ENCODE measurements at regions not wholly inside any gene's neighbourhood (a gene's known extent, or its start where the extent isn't known, plus 50 kb on each side); places are given as distances from the start of the nearest gene placed in this dataset.

GRCh38 chr2:200218645-200219044 is 87.8 kb upstream of the SPATS2L start:
- Mint-ChIP-seq H3K27ac (no peak overlapping the region), H3K9me3 (no peaks in the 10 kb centered on the region), H3K27me3 (no peaks in the 10 kb centered on the region), H3K4me3 (no peak overlapping the region), H3K4me1 (ENCODE audit: unreplicated experiment) (peaks cover 28% of the 10 kb centered on the region), H3K36me3 (no peaks in the 10 kb centered on the region)
- no peak for TF ChIP-seq CTCF (conservative IDR thresholded peaks at IDR 0.05)
- no peak for DNase-seq (ENCODE audit: extremely low spot score, unreplicated experiment)

- TF ChIP-seq CTCF (conservative IDR thresholded peaks at IDR 0.05) = no peak
- Mint-ChIP-seq H3K36me3 (no peaks in the 10 kb centered on the region), H3K4me1 (ENCODE audit: unreplicated experiment) (peaks cover 22% of the 10 kb centered on the region), H3K4me3 (no peak overlapping the region), H3K27ac (no peak overlapping the region), H3K27me3 (no peaks in the 10 kb centered on the region), H3K9me3 (peaks cover 1% of the 10 kb centered on the region)
- no peak for DNase-seq (ENCODE audit: extremely low spot score, unreplicated experiment)
Measured at GRCh38 chr2:200219309-200220113, 87.0 kb upstream of the SPATS2L start.

GRCh38 chr2:200220251-200220650 is 86.2 kb upstream of the SPATS2L start:
- no peaks in the 10 kb centered on the region for H3K27me3 Mint-ChIP-seq

GRCh38 chr2:200221055-200221955 is 85.2 kb upstream of the SPATS2L start:
- no peak for TF ChIP-seq CTCF (conservative IDR thresholded peaks at IDR 0.05)
- Mint-ChIP-seq H3K36me3 (no peaks in the 10 kb centered on the region), H3K27me3 (no peaks in the 10 kb centered on the region), H3K4me1 (ENCODE audit: unreplicated experiment) (peaks cover 21% of the 10 kb centered on the region), H3K4me3 (peak overlapping the region; percentile 44), H3K9me3 (peaks cover 5% of the 10 kb centered on the region), H3K27ac (peak overlapping the region; percentile 75)
- no peak for DNase-seq (ENCODE audit: extremely low spot score, unreplicated experiment)

More at GRCh38 chr2:200220251-200220650, 86.2 kb upstream of the SPATS2L start:
- H3K27ac Mint-ChIP-seq = peak overlapping the region; percentile 75
- peaks cover 21% of the 10 kb centered on the region for H3K4me1 Mint-ChIP-seq (ENCODE audit: unreplicated experiment)
- TF ChIP-seq CTCF (conservative IDR thresholded peaks at IDR 0.05) = no peak
- DNase-seq (ENCODE audit: extremely low spot score, unreplicated experiment) = no peak
- peaks cover 5% of the 10 kb centered on the region for H3K9me3 Mint-ChIP-seq
- no peaks in the 10 kb centered on the region for H3K36me3 Mint-ChIP-seq
- peak overlapping the region; percentile 31 for H3K4me3 Mint-ChIP-seq

- peaks cover 5% of the 10 kb centered on the region for H3K9me3 Mint-ChIP-seq
- no peak for TF ChIP-seq CTCF (conservative IDR thresholded peaks at IDR 0.05)
- H3K27me3 Mint-ChIP-seq = no peaks in the 10 kb centered on the region
- H3K4me1 Mint-ChIP-seq (ENCODE audit: unreplicated experiment) = peaks cover 21% of the 10 kb centered on the region
- no peak overlapping the region for H3K4me3 Mint-ChIP-seq
- DNase-seq (ENCODE audit: extremely low spot score, unreplicated experiment) = no peak
- no peaks in the 10 kb centered on the region for H3K36me3 Mint-ChIP-seq
- no peak overlapping the region for H3K27ac Mint-ChIP-seq
Measured at GRCh38 chr2:200222791-200223190, 83.7 kb upstream of the SPATS2L start.
